NCI-H2227 (cell line): ENCODE measurements at regions not wholly inside any gene's neighbourhood (a gene's known extent, or its start where the extent isn't known, plus 50 kb on each side); places are given as distances from the start of the nearest gene placed in this dataset.
"Not testable (repeated sequence)": the region's sequence is repeated elsewhere in the genome, so short reads cannot be mapped to it uniquely, and the experiment has no call there.

ENCODE experiments used
- DNase-seq: peaks from one replicate; lab custom pipeline; 2025; ENCODE audit not compliant: unreplicated experiment; lab: John Stamatoyannopoulos, UW

GRCh38 chr7:65453341-65454030, 79.8 kb downstream of the ZNF92 start:
- no peak for DNase-seq

GRCh38 chr7:65454469-65454868, 80.8 kb downstream of the ZNF92 start:
- no peak for DNase-seq

GRCh38 chr7:65455050-65455449, 81.4 kb downstream of the ZNF92 start:
- not testable (repeated sequence) for DNase-seq

- no peak for DNase-seq
Observed at GRCh38 chr7:65457705-65458104, 84.0 kb downstream of the ZNF92 start.

- no peak for DNase-seq
Observed at GRCh38 chr7:65459438-65459837, 85.8 kb downstream of the ZNF92 start.

GRCh38 chr7:65462148-65462716, 88.6 kb downstream of the ZNF92 start:
- DNase-seq, result no peak

- no peak for DNase-seq
Observed at GRCh38 chr7:65463184-65463583, 89.5 kb downstream of the ZNF92 start.

GRCh38 chr7:65469919-65470558, 96.4 kb downstream of the ZNF92 start:
- not testable (repeated sequence) for DNase-seq

- DNase-seq, result no peak
Observed at GRCh38 chr7:65471587-65471986, 97.9 kb downstream of the ZNF92 start.

- DNase-seq, result no peak
Observed at GRCh38 chr7:65475040-65475726, 101.5 kb downstream of the ZNF92 start.

- DNase-seq, result no peak
Observed at GRCh38 chr7:65475734-65476319, 102.2 kb downstream of the ZNF92 start.

GRCh38 chr7:65477326-65477725, 103.7 kb downstream of the ZNF92 start:
- peak; percentile 32 for DNase-seq

GRCh38 chr7:65489260-65489767, 115.7 kb downstream of the ZNF92 start:
- DNase-seq, result no peak

- DNase-seq, result not testable (repeated sequence)
Observed at GRCh38 chr7:65496697-65497096, 123.0 kb downstream of the ZNF92 start.

GRCh38 chr7:65503434-65504152, 129.9 kb downstream of the ZNF92 start:
- DNase-seq, result no peak

GRCh38 chr7:65504504-65505319, 131.1 kb downstream of the ZNF92 start:
- not testable (repeated sequence) for DNase-seq

- DNase-seq, result not testable (repeated sequence)
Observed at GRCh38 chr7:65505320-65505633, 131.6 kb downstream of the ZNF92 start.

- DNase-seq, result not testable (repeated sequence)
Observed at GRCh38 chr7:65508581-65509367, 135.1 kb downstream of the ZNF92 start.
